Activated naive CD4-positive, alpha-beta T cell treated with anti-CD3 and anti-CD28 coated beads, Interleukin-2, amount 50 U/mL, for 72 hours (primary cell): ENCODE measurements at regions not wholly inside any gene's neighbourhood (a gene's known extent, or its start where the extent isn't known, plus 50 kb on each side); places are given as distances from the start of the nearest gene placed in this dataset.

Experiments used
- ATAC-seq, 2 donors: fragments of 150-1000 bp; cut with Tn5 transposase; 2 replicates each; pipeline ENCODE4 v1.10.0; 2021; ENCODE audit warnings: mild to moderate bottlenecking in 2 of 2, moderate library complexity in 2 of 2
- DNase-seq, 2 donors: peaks; one replicate each; pipeline ENCODE4 v3.0.0; 2021 to 2022; ENCODE audit warnings: low spot score in 2 of 2
- H3K27ac Mint-ChIP-seq, 2 donors: one replicate each; pipeline ENCODE4 v1.8.0; 2022; ENCODE audit warnings: mild to moderate bottlenecking in 2 of 2, mixed read lengths in 2 of 2
- H3K36me3 Mint-ChIP-seq, 2 donors: one replicate each; pipeline ENCODE4 v1.8.0; 2022; ENCODE audit warnings: mixed read lengths in 2 of 2
- H3K9me3 Mint-ChIP-seq, 2 donors: one replicate each; pipeline ENCODE4 v1.8.0; 2022; ENCODE audit warnings: mixed read lengths in 2 of 2

DNA sequence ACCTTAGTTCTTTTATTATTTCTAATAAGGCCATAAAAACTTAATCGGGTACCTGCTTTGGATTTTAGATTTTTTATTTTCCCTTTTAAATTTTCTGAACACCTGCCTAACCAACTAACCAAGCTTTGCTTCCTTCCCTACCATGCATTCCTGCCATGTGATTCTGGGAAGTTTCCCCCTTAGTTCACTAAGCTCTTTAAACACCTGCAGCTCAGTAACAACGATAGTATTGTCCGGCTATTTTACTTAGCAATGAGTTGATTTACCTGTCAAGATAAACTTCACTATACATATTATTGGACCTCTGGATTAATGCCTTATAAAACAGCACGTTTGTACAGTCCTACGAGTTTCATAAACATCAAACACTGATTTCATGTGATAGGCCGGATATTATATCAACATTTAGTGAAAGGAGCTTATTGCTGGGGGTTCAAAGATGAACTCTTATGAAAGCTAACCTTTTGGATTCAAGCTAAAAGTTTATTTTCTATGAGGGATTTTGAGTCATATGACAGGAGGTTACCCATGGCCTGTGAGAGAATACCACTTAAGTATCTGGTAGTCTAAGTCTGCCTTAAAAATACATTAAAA, 81.0 kb upstream of the STARD13 start:
- no peaks in the 10 kb centered on the region for H3K9me3 Mint-ChIP-seq

DNA sequence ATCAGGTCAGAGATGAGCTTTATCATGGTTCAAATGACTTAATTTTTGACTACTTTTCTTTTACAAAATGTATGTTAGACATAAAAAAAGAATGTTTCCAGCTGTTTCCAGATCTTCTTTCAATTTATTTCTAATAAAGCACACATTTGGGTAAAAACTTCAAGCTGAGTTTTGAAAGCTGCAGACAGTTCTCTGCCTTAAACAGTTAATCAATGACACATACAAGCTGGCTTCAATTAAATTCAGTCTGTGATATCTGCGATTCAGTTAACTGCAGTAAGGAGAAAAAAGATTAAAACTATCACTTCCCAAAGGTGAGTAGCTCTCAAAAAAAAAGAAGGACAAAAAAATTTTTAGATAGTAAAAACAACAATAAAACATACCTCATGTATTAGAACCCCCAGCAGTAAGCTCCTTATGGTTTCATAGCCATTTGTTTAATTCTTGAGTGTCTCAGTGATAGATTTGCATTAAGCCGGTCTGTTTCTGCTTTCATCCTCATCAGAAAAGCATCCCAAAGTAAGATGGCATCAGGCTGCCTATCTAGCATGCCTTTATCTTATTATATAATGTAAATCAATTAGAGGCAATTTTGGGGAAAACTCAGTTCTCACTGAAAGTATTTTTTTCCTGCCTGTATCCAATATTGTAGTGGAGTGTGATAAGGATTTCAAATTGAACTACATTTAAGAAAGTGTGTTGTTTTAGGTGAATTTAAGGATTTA, 81.8 kb upstream of the STARD13 start:
- H3K27ac Mint-ChIP-seq: peak overlapping the region in 1 of 2 donors; percentile 25
- ATAC-seq: no peak
- H3K9me3 Mint-ChIP-seq: no peaks in the 10 kb centered on the region
- DNase-seq: no peak
- no peaks in the 10 kb centered on the region for H3K36me3 Mint-ChIP-seq

More for the DNA sequence above, 81.0 kb upstream of the STARD13 start:
- H3K36me3 Mint-ChIP-seq: no peaks in the 10 kb centered on the region
- DNase-seq (no peak), ATAC-seq (no peak)
- no peak overlapping the region for H3K27ac Mint-ChIP-seq

DNA sequence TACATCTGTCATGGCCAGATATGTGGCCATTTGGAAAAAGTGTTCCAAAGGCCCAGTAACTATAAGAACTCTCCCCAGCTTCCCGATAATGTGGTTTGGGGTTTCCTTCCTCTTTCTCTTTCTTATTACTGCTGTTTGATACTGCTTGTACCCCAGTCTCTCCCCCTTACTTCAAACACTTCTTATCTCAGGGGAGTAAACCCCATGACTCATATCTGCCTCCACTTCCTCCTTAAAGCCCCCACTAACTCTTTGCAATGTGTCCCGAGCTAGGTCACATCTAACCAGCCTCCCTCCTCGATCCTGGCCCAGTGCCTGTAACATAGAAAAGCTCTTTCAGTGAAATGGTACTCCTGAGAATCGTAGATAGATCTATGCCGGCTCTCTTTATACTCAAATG, 82.4 kb upstream of the STARD13 start:
- Mint-ChIP-seq H3K9me3 (no peaks in the 10 kb centered on the region), H3K27ac (peak overlapping the region; percentile 25 to 27), H3K36me3 (no peaks in the 10 kb centered on the region)
- DNase-seq (no peak), ATAC-seq (no peak)

DNA sequence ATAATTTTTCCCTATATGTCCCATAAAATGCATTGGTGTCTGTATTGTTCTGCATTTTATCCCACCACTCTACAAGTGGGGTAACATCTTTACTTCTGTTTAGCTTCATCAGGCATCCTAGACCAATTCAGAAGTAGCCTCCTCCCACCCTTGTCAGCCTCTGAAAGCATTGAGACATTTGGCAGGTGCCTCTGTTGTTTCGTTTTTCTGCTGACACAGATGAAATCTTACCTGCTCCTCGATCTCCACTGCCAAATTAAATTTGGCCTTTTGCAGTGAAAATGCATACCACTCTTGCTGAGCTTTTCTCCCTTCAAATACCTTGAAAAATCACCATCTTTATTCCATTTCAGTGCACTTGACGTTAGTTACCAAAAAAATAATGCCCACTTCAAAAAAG, 83.5 kb upstream of the STARD13 start:
- Mint-ChIP-seq H3K27ac (no peak overlapping the region), H3K36me3 (no peaks in the 10 kb centered on the region), H3K9me3 (no peaks in the 10 kb centered on the region)
- ATAC-seq: no peak
- DNase-seq: no peak

DNA sequence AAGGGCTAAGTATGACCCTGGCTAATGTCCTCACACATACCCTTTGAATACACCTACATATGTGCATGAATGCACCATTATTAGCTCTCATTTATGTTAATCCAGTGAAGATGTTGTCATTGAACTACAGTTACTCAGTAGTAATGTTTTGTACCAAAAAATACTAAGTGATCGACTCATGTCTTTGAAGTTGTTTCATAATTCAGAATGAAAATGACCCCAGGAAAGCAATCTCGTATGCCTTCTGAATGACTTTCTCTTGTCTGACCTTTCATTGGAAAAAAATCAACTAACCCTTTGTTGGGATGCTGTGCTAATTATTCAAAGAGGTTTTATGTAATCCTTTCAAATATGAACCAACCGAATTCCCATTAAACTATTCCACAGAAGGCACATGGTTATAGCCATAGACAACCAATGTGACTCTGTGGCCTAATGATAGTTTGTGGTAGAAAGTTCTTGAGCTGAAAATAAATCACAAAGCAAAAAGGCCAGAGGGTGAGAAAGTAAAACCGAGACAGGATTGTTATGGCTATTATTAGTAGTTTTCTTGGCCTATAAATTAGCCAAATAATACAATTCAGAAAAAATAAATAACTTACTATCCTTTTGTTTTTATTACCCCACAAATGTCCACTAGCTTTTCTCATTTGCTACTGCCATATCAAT, 86.8 kb upstream of the STARD13 start:
- Mint-ChIP-seq H3K9me3 (no peaks in the 10 kb centered on the region), H3K36me3 (no peaks in the 10 kb centered on the region), H3K27ac (no peak overlapping the region)
- DNase-seq (no peak), ATAC-seq (no peak)

DNA sequence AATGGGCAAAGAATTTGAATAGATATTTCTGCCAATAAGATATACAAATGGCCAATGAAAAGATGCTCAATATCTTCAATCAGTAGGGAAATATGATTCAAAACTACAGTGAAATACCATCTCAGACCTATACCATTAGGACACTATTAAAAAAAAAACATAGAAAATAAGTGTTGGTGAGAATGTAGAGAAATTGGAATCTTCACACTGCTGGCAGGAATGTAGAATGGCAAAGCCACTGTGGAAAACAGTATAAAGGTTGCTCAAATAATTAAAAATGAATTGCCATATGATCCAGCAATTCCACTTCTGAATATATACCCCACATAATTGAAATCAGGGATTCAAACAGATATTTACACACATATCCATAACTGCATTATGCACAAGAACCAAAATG, 88.1 kb upstream of the STARD13 start:
- no peak overlapping the region for H3K27ac Mint-ChIP-seq
- H3K9me3 Mint-ChIP-seq: no peaks in the 10 kb centered on the region
- ATAC-seq (no peak), DNase-seq (no peak)
- H3K36me3 Mint-ChIP-seq: no peaks in the 10 kb centered on the region

DNA sequence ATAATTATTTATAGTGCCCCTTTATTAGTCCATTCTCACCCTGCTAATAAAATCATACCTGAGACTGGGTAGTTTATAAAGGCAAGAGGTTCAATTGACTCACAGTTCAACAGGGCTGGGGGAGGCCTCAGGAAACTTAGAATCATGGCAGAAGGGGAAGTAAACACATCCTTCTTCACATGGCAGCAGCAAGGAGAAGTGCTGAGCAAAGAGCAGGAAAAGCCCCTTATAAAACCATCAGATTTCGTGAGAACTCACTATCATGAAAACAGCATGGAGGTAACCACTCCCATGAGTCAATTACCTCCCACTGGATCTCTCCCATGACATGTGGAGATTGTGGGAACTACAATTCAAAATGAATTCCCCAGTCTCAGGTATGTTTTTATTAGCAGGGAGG, 89.9 kb upstream of the STARD13 start:
- Mint-ChIP-seq H3K27ac (no peak overlapping the region), H3K9me3 (no peaks in the 10 kb centered on the region), H3K36me3 (no peaks in the 10 kb centered on the region)
- no peak for DNase-seq
- no peak for ATAC-seq

DNA sequence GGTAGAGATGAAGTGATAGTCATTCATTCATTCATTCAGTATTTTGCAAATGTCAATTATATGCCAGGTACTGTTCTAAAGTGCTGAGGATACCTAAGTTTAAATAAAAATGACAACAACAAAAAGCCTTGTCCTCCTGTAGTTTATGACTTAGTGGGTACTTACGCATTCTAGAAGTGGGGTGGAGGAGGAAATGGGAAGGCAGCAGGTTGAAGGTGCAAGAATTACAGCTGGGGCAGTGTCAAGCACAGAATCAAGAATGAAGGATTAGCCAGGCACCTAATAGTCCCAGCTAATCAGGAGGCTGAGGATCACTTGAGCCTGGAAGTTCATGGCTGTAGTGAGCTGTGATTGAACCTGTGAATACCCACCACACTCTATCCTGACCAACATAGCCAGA, 90.7 kb upstream of the STARD13 start:
- no peak for DNase-seq
- ATAC-seq: no peak
- Mint-ChIP-seq H3K27ac (no peak overlapping the region), H3K9me3 (no peaks in the 10 kb centered on the region), H3K36me3 (no peaks in the 10 kb centered on the region)

DNA sequence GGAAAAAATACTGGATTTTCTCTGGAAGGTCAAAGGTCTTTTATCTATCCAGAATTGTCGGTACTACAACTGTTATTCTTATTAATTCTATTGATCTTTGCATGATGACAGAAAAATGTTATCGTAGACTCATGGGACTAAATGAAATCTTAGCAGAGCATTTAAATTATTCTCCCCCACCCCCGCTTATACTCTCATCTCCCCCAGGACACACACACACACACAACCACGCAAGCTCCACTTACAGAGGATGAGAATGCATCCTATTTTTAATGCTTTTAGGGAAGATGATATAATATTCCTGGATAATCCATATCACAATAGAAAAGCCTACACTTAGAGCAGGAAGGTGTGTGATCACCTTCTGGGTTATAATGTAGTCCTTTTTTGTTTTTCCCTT, 91.9 kb upstream of the STARD13 start:
- Mint-ChIP-seq H3K9me3 (no peaks in the 10 kb centered on the region), H3K36me3 (no peaks in the 10 kb centered on the region), H3K27ac (no peak overlapping the region)
- no peak for DNase-seq
- ATAC-seq: no peak

DNA sequence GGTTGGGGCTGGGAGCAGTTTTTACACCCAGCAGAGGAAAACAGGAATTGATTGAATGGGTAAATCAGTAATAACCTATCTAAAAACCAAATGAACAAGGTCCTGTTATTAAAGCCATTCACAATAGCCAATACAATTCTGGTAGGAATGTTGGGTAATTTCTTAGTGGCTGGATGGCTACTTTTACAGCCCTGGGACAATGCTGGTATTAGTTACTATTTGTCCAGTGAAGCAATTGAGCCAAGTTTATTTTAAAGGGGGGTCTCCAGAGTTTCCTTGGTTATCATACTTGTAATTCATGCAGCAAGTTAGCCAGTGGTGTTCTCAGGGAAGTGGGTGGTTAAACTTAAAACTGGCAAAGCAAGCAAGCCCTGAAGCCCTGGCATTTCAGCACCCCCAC, 92.3 kb upstream of the STARD13 start:
- H3K27ac Mint-ChIP-seq: no peak overlapping the region

DNA sequence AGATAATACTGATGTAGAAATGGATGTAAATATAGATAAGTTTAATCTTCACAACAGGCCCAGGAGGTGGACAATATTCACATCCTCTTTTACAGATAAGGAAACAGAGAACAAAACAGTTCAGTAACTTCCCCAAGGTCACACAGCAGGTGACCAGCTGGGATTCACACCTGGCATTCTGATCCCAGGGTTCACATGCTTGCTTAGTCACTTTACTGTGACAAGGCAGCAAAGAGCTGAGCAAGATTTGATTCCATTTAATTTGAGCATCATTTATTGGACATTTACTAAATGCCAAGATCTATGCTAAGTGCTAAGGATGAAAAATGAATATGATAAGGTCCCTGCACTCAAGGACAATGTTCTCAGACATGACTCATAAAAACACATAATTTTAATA, 94.1 kb upstream of the STARD13 start:
- no peak overlapping the region for H3K27ac Mint-ChIP-seq
- no peaks in the 10 kb centered on the region for H3K36me3 Mint-ChIP-seq
- DNase-seq (no peak), ATAC-seq (no peak)
- no peaks in the 10 kb centered on the region for H3K9me3 Mint-ChIP-seq

More for the DNA sequence above, 92.3 kb upstream of the STARD13 start:
- no peaks in the 10 kb centered on the region for H3K9me3 Mint-ChIP-seq
- DNase-seq: no peak
- no peaks in the 10 kb centered on the region for H3K36me3 Mint-ChIP-seq
- ATAC-seq: no peak

DNA sequence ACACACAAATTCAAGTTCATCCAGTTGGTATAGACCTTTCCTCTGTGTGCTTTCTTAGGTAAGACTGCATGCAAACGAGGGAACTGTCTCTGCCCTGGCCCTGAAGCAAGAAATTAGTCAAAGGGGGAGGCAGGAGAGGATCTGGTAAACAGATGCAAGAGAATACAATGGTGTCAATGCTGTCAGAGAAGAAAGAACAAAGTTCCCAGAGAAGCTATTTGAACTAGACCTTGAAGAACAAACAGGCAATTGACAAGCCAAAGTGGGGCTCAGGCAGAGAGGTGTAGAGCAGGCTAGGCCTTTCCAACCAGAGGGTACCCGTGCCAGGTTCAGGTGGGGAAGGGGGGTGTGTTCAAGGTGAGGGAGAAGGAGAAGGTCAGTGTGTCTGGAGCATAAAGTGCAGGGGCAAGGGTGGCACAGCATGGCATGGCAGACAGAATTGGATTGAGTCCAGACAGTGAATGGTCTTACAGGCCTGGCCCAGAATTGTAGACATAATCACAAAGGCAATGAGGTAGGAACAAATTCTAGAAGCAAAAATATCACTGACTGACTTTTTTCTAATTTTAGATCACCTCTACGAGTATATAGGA, 95.0 kb upstream of the STARD13 start:
- Mint-ChIP-seq H3K27ac (no peak overlapping the region), H3K9me3 (no peaks in the 10 kb centered on the region), H3K36me3 (no peaks in the 10 kb centered on the region)
- no peak for ATAC-seq
- DNase-seq: no peak

DNA sequence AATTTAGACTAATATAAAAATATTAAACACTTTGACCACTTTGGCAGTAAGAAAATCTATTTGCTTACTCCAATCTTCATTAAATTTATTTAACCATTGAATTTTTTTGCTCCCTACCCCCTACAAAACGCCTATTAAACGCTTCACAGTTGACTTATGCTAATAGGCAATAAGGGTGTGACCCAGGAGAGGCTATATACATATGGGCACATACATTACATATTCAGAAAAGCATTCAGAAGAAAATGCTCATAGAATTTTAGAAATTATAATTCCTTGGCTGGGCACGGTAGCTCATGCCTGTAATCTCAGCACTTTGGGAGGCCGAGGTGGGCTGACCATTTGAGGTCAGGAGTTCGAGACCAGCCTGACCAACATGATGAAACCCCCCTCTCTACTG, 95.6 kb upstream of the STARD13 start:
- ATAC-seq (no peak), DNase-seq (no peak)

DNA sequence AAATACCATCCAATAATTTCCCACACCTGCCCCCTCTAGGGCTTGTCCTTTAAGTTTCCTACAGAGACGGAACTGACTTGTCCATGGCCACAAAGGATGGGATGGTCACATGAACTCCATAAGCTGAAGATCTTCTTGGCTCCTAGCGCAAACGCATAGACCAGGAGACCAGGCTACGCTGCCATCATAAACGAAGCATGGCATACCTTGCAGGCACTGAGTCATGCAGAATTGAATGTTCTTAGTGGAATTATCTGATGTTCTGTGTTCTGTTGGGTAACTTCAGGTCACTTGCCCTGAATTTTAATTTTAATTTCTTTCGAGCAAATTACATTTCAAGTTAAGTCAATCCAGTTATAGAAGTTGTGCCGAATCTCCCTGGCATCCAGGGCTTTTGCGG, 96.4 kb upstream of the STARD13 start:
- Mint-ChIP-seq H3K36me3 (no peaks in the 10 kb centered on the region), H3K27ac (no peak overlapping the region), H3K9me3 (no peaks in the 10 kb centered on the region)
- ATAC-seq: no peak
- no peak for DNase-seq

More for the DNA sequence above, 95.6 kb upstream of the STARD13 start:
- no peak overlapping the region for H3K27ac Mint-ChIP-seq
- H3K9me3 Mint-ChIP-seq: no peaks in the 10 kb centered on the region
- no peaks in the 10 kb centered on the region for H3K36me3 Mint-ChIP-seq

DNA sequence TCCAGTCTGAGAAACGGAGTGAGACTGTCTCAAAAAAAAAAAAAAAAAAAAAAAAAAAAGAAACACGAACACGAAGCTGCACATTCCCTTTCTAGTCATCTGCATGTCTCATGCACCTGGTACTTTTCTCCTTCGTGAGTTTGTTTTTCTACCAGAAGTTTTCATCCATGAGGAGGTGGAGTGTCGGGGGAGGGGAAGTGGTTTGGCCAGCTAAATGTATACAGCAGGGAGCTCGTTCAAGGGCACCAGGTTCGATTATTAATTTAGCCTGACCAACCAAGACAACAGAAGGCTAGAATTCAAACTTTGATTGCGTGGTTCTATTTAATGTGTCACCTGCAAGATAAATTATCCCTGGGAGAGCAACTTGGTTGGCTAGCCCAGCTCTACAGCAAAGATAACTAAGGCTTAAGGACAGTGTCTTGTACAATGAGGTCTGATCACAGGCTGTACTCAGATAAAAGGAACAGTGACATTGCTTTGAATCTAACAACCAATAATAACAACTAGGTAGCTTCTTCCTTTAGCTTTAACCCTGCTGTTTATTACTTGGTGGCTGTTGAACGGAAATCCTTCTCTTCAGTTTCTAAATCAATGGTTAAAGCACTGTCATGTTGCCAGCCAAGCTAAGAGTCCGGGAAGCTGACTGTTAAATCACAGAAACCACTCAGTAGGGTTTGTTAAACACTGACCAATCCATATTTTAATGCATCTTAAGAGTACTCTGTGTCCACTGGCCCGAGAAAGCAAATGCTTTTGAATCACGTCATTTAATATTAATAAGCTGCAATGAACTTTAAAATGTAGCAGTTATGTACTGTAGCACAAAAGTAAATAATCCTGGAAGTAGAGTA, 98.4 kb upstream of the STARD13 start:
- ATAC-seq: no peak
- DNase-seq: no peak
- H3K9me3 Mint-ChIP-seq: no peaks in the 10 kb centered on the region
- no peaks in the 10 kb centered on the region for H3K36me3 Mint-ChIP-seq
- no peak overlapping the region for H3K27ac Mint-ChIP-seq

DNA sequence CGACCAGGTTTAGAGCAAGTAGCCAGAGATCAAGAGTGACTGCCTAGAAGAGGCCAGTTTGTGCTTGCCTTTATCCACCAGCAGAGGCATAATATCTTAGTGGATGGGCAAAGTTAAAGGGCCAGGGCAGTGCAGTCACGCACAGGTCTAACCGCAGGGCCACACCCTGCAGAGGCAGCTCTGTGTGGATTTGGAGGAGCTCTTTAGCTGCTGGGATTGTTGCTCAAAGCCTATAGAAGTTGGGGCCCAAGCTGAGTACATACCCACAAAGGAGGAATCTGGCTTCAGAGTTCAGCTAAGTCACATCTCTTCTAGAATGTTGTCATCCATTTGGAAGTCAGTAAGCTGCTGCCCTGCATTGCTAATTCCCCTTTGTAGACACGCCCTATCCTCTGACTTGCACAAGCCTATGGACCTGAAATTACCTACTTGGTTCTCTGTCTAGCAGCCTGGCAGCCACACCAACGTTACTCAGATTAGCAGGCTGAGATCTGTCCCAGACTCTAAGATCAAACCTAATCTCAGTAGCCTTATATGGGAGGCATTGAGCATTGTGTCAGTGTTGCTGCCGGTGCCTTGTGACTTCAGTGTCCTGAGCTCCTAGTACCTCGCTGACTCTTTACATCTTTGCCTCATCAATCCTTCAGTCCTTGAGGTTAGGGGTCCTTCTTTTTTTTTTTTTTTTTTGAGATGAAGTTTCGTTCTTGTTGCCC, 102.9 kb upstream of the STARD13 start:
- Mint-ChIP-seq H3K36me3 (no peaks in the 10 kb centered on the region), H3K9me3 (no peaks in the 10 kb centered on the region), H3K27ac (no peak overlapping the region)
- DNase-seq (no peak), ATAC-seq (no peak)
